CD4-positive, alpha-beta T cell treated with Interleukin-15 for 4 hours (primary cell): ENCODE measurements at regions not wholly inside any gene's neighbourhood (a gene's known extent, or its start where the extent isn't known, plus 50 kb on each side); places are given as distances from the start of the nearest gene placed in this dataset.
"Not testable (repeated sequence)": the region's sequence is repeated elsewhere in the genome, so short reads cannot be mapped to it uniquely, and the experiment has no call there.

Experiments used
- DNase-seq: peaks from one replicate; pipeline ENCODE4 v3.0.0-alpha.2; 2020; ENCODE audit warnings: low spot score

DNA sequence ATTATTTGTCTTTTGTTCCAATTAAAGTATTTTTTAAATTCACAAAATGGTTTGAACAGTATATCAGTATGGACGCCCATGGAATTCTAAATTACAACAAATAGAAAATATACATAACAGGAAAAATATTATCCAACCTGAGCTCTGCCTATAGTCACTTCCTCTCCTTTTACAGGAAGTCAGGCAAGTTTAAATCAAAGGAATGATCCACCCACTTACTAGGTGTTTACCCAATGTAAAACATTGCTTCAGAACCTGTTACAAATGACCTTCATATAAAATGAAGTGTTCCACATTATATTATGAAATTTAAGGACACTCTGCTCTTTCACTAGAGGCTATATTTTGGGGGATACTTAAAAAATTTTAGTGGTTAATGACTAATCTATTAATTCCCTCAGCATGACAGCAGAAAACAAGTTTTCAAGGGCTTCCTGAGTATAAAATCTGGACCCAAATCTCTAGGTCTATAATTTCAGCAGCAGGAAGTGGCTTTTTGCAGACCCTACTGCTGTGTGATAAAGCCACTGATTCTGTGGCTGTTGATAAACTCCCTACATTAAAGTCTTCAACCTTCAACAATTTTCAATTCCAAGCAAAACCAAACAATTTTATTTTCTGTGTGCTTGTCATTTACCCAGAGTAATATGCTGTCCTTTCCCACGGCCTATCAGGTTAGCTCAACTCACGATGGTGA lies 722.6 kb downstream of the GATA3 start:
- peak; percentile 4 for DNase-seq

DNA sequence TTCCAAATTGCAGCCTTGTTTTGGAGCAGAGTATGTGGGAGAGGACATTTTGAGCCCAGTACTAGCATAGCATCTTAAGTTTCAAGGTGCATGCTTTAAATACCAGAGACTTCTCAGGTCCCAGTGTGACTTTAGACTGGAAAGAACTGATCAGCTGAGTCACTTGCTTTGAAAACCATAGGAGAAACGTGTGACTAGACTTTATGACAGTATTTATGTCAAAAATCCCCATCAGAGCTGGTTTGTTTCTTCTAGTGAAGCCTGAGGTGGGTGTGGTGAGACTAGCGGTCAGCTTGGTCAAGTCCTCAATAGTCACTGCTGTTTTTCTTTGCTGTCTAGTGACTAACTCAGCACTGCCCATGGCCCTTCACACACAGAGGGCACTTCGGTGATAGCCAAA lies 724.2 kb downstream of the GATA3 start:
- no peak for DNase-seq

DNA sequence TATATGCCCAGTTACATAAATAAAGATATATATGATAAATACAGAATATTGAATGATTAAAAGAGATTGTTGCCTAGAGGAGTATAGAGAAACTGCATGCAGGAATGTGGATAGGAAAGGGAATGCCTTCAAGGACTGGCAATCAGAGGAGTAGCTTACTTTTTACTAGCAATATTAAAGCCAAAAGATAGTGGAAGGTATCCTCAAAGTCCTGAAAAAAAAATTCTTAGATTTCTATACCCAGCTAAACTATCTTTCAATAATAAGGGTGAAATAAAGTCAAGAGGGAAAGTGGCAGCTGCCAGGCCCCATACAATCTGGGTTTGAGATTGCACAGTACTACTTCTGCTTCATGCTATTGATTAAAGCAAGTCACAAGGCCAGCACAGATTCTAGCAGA lies 733.2 kb downstream of the GATA3 start:
- no peak for DNase-seq

DNA sequence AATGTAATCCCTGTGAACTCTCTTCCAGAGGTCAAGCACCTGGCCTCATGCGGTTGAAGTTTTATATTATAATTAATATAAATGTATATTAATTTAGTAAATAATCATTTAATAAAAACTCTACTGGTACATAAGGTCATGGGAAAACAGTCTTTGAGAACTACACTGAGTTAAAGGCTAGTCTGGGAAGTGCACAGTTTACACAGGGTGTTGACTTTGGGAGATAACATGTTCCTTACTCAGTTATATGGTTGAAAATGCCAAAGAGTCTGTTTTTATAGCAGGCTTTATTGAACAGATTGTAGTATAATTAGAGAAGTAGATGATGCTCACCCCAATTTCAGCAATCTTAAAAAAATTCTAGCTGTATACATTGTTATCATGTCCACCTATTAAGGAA lies 735.9 kb downstream of the GATA3 start:
- DNase-seq, result no peak

DNA sequence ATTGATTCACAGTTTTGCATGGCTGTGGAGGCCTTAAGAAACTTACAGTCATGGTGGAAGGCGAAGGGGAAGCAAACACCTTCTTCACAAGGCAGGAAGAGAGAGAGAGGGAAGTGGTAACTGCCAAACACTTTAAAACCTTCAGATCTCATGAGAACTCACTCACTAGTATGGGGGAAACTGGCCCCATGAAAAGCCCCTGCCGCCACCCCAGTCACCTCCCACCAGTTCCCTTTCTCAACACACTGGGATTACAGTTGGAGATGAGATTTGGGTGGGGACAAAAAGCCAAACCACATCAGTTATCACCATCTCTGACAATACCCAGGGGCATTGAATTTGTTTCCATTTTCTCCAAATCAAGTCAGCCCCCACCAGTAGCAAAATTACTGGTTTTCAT lies 740.4 kb downstream of the GATA3 start:
- no peak for DNase-seq

DNA sequence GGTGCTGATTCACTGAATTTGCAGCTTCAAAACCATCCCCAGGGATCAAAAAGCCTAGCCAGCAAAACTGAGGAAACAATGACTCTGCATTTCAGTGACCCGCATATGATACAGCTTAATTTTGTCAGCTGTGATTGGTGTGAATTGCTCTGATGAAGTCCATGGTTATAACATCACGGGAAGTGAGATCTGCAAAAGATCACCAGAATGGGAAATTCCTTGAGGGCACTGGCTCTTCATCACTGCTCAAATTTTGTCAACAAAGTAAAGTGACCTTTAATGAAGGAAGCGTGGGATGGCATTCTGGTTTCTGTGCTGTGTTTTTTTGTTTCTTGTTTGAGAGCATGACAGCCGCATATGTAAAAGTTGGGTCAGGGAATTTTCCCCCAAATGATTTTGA lies 745.9 kb downstream of the GATA3 start:
- DNase-seq, result no peak

DNA sequence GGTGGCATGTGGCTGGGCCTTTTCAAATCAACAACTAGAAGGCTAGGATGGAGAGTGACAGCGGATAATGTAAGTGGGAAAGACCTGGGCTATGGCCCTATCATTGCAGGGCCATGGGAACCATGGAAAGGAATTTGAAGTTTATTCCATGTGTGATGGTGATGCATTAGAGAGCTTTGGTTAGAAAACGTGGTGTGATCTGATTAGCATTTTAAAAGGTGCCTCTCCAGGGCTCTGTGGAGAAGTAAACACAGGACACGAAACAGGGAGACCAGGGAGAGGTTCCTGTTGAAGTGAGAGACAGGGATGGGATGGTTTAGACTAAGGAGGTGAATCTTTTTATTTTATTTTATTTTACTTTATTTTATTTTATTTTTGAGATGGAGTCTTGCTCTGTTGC lies 749.5 kb downstream of the GATA3 start:
- no peak for DNase-seq

DNA sequence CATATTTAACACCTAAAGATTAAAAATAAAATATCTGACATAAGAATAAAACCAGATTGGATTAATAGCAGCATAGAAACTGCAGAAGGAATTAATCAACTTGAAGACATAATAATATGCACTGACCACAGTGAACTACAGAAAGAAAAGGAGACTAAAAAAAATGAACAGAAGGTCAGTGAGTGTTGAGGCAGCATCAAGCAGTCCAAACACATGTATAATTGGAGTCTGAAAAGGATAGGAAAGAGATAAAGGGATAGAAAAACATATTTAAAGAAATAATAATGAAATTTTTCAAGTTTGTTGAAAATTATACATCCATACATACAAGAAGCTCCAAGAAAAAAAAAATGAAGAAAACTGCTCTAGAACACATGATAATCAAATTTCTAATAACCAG lies 756.2 kb downstream of the GATA3 start:
- DNase-seq, result no peak

DNA sequence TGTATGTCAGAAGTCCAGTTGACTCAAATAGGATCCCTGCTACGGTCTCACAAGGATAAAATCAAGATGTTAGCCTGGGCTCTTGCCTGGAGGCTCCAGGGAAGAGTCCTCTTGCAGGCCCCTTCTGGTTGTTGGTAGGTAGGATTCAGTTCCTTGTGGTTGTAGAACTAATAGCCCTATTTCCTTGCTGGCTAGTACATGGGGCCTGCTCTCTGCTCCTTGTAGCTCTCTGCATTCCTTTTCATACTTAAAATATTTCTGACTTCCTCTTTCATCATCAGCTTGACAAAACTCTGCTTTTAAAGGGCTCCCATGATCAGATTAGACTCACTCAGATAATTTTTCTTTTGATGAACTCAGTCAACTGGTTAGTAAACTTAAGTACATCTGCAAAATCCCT lies 756.7 kb downstream of the GATA3 start:
- no peak for DNase-seq

DNA sequence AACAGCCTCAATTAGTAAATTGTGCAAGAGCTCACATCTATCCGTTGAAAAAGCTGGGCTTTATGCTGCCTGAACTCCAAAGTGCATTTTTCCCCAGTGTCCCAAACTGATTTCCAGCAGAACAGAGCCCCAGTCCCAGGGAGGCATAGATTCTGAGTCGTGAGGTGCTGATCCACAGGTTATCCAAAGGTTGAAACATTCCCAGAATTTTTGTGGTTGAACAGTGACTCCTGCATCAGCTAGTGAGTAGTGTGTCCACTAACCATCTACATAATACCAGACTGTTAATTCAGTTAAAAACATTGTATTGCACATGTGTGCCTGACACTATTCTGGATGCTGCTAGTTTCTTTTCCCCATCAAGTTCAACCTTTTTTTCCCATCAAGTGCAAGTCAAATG lies 761.5 kb downstream of the GATA3 start:
- no peak for DNase-seq

DNA sequence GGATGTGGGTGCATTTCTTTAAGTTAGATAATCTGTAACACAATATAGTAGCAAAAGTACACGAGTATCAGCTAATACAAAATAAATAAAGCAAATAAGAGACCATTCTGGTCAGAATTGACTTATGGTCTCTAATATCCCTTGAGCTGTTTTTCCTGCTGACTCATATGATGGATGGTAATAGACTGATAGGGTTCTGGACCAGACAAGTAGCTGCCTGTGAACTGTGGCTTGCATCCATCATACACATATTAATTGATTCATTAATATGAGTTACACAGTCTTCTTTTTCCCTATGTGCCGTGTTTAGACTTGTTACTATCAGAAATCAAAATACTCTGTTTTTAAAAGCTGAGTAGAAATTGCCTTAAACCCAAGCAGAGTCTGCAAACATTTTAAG lies 762.8 kb downstream of the GATA3 start:
- no peak for DNase-seq

DNA sequence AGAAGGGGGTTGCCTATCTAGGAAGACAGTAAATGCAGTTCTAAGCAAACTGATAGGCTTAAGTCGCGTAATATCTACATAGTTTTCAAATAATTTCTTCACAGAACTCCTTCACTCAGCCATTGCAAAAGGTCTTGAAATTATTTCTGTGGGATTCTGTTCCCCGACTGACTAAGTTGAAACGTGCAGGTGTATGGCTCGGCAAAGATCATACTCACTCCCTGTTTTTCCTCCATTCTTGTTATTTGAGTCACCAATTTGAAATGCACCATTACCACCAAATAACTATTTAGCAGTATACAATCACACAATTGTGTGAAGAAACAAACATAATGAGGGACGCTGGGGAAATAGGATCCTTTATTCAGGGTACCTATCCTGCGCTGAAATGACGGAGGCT lies 771.1 kb downstream of the GATA3 start:
- DNase-seq, result no peak

DNA sequence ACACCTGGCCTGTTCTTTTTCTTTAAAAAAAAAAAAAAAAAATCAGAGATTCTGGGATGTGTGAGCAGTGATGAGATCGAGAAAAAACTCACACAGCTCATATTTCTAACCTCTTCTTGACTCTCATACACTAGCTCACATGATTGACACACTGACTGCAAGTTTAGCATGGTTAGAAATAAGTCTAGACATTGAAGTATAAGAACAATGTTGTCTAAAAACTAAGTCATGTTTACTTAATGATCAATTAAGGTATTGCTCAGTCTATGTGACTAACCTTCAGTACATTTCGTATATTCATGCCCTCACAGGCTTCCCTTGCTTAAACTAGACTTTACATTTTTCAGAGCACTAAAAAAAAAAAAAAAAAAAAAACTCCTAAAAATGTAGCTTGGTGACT lies 775.1 kb downstream of the GATA3 start:
- no peak for DNase-seq

DNA sequence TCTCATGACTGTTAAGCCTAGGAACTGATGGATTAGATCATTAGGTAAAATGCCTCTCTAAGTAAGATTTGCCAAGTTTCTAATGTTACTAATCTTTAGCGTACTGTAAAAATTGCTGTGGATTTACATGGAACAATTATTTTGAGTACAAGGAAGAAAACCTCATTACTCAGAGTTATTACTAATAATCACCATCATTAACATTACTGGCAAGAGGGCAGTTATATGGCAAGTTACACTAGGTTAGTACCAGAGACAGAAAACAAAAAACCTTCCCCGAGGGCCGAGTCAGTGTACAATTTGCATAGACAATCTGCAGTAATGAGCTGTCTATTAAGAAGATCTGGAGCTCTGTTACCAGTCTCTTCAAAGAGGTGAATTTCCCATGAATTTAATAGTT lies 775.6 kb downstream of the GATA3 start:
- DNase-seq, result no peak

DNA sequence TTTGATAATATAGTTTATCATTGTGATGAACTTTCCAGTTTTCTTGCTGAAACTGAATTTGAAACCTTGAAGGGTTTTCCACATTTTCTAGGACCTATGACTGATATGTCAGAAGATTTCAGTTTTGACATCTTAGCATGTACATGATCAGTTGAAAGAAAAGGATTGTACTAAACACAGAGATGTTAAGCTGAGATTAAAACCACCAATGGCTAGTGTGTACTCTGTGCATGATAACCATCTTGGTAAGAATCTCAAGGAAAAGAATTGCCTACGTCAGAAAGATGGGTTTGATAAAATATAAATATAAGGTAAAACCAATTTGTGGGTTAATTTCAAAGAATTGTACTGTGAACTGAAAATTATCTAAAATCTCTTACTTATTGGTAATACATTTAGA lies 776.4 kb downstream of the GATA3 start:
- no peak for DNase-seq

DNA sequence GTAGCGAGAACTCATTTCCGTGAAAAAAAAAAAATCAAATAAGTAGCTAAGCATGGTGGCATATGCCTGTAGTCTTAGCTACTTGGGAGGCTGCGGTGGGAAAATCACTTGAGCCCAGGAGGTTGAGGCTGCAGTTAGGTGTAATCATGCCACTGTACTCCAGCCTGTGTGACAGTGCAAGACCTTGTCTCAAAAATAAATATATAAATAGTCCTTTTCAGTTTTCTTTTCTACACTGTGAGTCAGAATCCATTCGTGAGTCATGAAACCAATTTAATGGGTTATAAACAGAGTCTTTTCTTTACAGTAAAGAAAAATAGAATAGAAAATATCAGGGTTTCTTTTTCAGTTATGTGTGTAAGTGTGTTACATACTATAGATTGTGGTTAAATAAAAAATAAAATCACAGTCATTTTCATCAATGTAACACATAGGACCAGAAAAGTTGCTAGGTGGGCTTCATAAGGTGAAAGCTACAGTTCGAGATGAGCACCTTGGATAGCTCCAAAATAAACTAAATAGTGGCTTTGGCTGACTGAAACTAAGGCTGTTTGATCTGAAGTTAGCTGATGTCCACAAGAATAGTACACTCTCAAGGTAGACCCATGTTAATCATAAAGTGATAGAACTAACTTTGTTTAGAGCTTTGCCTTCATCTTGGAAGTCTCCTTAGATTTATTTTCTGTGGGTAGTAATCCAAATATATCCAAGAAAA lies 781.1 kb downstream of the GATA3 start:
- DNase-seq, result no peak

DNA sequence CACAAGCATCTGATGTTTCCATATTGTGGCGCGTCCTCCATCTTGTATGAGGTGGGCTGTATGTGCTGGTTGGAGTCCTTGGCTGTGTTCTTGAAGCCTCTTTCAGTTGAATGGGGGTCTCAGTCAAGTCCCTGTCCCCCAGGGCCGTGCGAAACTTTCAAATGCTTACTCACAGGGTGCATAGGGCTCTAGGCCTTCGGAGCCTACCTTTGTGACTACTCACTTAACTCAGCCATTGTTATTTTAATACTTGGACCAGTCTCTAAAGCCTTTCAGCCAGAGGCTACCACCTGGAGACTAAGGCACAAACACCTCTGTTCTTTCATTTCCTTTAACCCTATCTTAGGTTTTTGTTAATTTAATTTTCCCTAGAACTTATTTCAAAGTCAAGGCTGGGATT lies 785.9 kb downstream of the GATA3 start:
- no peak for DNase-seq

DNA sequence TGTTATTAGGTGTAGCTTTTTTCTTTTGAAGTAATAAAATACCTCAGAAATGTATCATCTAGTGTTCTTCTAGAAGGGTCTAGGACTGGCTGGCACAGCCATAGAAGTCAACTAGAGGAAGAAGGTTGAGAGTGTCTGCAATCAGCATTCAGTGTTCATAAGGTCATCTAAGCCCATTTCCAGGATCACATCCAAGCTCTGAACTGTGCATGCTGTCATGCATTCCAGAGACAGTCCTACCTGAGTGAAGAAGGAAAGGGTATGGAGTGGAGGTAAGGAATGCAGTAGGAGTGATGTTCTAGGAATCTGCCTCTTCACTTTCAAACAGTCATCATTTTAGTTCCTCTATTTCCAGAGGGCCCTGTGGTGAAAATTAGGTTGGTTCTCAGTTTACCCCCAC lies 789.7 kb downstream of the GATA3 start:
- no peak for DNase-seq

DNA sequence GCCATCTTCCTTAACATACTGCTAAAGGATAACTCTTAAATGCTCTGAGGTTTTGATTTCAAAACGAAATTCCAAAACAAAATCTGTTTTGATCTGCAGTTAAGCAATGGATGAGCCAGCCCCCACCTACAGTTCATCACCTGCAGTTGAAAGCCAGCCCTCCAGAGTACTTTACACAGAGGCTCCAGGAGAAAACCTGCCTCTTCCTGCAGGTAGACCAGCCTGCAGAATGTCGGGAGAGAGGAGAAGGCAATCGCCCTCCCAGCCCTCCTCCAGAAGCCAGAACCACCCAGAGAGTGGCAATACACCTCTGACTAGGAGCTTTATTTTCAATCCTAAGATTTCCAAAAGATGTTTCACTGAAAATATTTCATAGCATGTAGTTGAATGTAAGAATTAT lies 798.1 kb downstream of the GATA3 start:
- DNase-seq, result no peak

DNA sequence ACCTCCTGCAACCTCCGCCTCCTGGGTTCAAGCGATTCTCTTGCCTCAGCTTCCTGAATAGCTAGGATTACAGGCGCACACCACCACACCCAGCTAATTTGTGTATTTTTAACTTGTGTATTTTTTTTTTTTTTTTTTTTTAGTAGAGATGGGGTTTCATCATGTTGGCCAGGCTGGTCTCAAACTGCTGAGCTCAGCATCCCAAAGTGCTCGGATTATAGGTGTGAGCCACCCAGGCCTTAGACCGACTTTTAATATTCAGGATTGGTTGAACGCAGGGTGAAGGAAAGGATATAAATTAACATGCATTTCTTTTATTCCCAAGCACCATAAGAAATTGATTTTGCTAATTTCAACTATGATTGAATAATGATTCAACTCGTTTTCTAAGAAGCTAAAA lies 798.6 kb downstream of the GATA3 start:
- no peak for DNase-seq

DNA sequence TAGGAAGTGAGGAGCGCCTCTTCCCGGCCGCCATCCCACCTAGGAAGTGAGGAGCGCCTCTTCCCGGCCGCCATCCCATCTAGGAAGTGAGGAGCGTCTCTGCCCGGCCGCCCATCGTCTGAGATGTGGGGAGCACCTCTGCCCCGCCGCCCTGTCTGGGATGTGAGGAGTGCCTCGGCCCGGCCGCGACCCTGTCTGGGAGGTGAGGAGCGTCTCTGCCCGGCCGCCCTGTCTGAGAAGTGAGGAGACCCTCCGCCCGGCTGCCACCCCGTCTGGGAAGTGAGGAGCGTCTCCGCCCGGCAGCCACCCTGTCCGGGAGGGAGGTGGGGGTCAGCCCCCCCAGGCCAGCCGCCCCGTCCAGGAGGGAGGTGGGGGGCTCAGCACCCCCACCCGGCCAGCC lies 814.4 kb downstream of the GATA3 start:
- DNase-seq, result not testable (repeated sequence)

DNA sequence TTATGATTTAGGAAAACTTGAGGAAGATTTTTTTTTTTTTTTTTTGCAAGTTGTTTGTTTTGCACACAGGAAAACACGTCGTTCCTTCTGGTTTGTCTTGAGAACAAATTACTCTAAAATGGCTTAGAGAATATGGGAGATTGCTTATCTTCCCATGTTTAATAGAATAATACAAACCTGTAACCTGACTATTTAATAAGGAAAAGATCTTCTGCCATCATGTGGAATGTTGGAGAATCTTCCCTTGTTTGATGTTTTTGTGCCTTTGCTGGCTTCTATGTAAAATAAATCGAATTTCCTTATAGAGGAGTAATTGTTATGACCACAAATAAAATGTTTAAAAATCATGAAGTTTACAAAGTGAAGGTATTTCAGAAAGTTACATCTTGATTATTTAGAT lies 818.8 kb downstream of the GATA3 start:
- no peak for DNase-seq

DNA sequence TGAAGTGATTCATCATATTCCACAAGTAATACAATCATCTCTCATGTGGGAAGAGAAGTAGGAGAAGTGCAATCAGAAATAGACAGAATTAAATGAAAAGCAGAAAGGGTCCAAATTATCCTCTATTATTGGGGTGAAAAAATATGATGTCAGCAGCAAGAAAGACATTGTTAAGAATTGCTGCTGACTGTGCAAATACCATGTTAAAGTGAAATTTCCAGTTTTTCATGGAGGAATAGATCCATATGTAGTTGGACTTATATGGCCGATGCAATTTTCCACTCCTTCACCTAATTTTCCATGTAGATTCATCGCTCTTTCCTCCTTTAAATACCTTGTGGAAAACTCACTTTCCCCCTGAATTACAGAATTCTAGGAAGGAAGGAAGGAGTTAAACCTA lies 819.8 kb downstream of the GATA3 start:
- no peak for DNase-seq

DNA sequence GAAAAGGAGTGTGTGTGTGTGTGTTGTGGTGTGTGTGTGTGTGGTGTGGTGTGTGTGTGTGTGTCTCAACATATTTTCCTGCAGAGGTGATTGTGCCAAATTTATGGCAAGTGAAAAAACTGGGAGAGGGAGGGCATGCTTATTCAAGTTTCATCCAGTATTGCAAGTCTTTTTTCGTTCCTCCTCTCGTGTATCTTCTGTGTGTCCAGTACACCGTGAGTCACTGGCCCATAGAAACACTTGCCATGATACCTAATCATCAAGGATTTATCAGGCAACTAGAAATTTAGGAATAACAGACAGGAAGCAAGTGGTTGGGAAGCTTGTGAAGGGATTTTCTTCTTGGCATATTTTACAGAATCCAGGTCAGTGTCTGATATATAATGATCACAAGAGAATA lies 820.5 kb downstream of the GATA3 start:
- DNase-seq, result no peak
